Brain pericyte (primary cell): ENCODE measurements at regions not wholly inside any gene's neighbourhood (a gene's known extent, or its start where the extent isn't known, plus 50 kb on each side); places are given as distances from the start of the nearest gene placed in this dataset.

Experiments
- DNase-seq: peaks from one replicate; pipeline ENCODE4 v3.0.0-alpha.2; 2012; ENCODE audit warnings: low read depth, low spot score

- DNase-seq: no peak
Observed at GRCh38 chr12:76611533-76611932, 52.0 kb upstream of the OSBPL8 start.

GRCh38 chr12:76614364-76614763 lies 54.8 kb upstream of the OSBPL8 start:
- DNase-seq: no peak

GRCh38 chr12:76618031-76618430 lies 58.5 kb upstream of the OSBPL8 start:
- DNase-seq: no peak

GRCh38 chr12:76621582-76622024 lies 62.0 kb upstream of the OSBPL8 start:
- peak; percentile 13 for DNase-seq

GRCh38 chr12:76622351-76622750 lies 62.8 kb upstream of the OSBPL8 start:
- DNase-seq: no peak

GRCh38 chr12:76622915-76623314 lies 63.3 kb upstream of the OSBPL8 start:
- DNase-seq: no peak

GRCh38 chr12:76623931-76624330 lies 64.4 kb upstream of the OSBPL8 start:
- DNase-seq: no peak

- DNase-seq: no peak
Observed at GRCh38 chr12:76627346-76628135, 68.0 kb upstream of the OSBPL8 start.

GRCh38 chr12:76628745-76629144 lies 69.2 kb upstream of the OSBPL8 start:
- DNase-seq: no peak

- DNase-seq: no peak
Observed at GRCh38 chr12:76631741-76632140, 72.2 kb upstream of the OSBPL8 start.

GRCh38 chr12:76633415-76633814 lies 73.8 kb upstream of the OSBPL8 start:
- DNase-seq: no peak

GRCh38 chr12:76634133-76634532 lies 74.6 kb upstream of the OSBPL8 start:
- no peak for DNase-seq

GRCh38 chr12:76636121-76636692 lies 76.6 kb upstream of the OSBPL8 start:
- no peak for DNase-seq

- no peak for DNase-seq
Observed at GRCh38 chr12:76637807-76638206, 78.2 kb upstream of the OSBPL8 start.

- no peak for DNase-seq
Observed at GRCh38 chr12:76639646-76640045, 80.1 kb upstream of the OSBPL8 start.

GRCh38 chr12:76641073-76641472 lies 81.5 kb upstream of the OSBPL8 start:
- no peak for DNase-seq

- no peak for DNase-seq
Observed at GRCh38 chr12:76641961-76642360, 82.4 kb upstream of the OSBPL8 start.

GRCh38 chr12:76643438-76643837 lies 83.9 kb upstream of the OSBPL8 start:
- no peak for DNase-seq

- DNase-seq: no peak
Observed at GRCh38 chr12:76644950-76645349, 85.4 kb upstream of the OSBPL8 start.

GRCh38 chr12:76645934-76646333 lies 86.4 kb upstream of the OSBPL8 start:
- no peak for DNase-seq

- no peak for DNase-seq
Observed at GRCh38 chr12:76646366-76646765, 86.8 kb upstream of the OSBPL8 start.

- no peak for DNase-seq
Observed at GRCh38 chr12:76649099-76649498, 89.5 kb upstream of the OSBPL8 start.

GRCh38 chr12:76652402-76652801 lies 92.8 kb upstream of the OSBPL8 start:
- DNase-seq: no peak
